Neural cell (in vitro differentiated cells): ENCODE measurements at regions not wholly inside any gene's neighbourhood (a gene's known extent, or its start where the extent isn't known, plus 50 kb on each side); places are given as distances from the start of the nearest gene placed in this dataset.

ENCODE experiments used
- H2AFZ ChIP-seq: fragments of 200-600, 300-800 bp; sonication (generic), shearing (Covaris generic); 2 replicates; pipeline ENCODE4 v1.6.0; 2014; ENCODE audit warnings: low read depth, mild to moderate bottlenecking, antibody characterized with exemption, low read length, moderate library complexity
- H3F3A ChIP-seq: fragments of 200-600 bp; shearing (Covaris generic); 2 replicates; pipeline ENCODE4 v1.6.1; 2016; ENCODE audit warnings: mild to moderate bottlenecking, moderate library complexity, mixed read lengths, antibody characterized with exemption, low read length; ENCODE audit not compliant: insufficient read depth, poor library complexity, severe bottlenecking
- H3K27ac ChIP-seq: fragments of 200-600, 300-800 bp; sonication (generic), shearing (Covaris generic); 2 replicates; pipeline ENCODE4 v1.5.1; 2014; ENCODE audit warnings: mild to moderate bottlenecking, low read length, moderate library complexity
- H3K27me3 ChIP-seq: fragments of 300-800, 200-600 bp; sonication (generic), shearing (Covaris generic); 2 replicates; pipeline ENCODE4 v1.6.0; 2014; ENCODE audit warnings: mild to moderate bottlenecking, low read depth, low read length, moderate library complexity; ENCODE audit not compliant: insufficient read depth
- H3K36me3 ChIP-seq: fragments of 300-800, 200-600 bp; sonication (generic), shearing (Covaris generic); 2 replicates; pipeline ENCODE4 v1.5.1; 2014; ENCODE audit warnings: mild to moderate bottlenecking, antibody characterized with exemption, low read length, moderate library complexity; ENCODE audit not compliant: insufficient read depth
- H3K4me2 ChIP-seq: fragments of 300-800, 200-600 bp; sonication (generic), shearing (Covaris generic); 2 replicates; pipeline ENCODE4 v1.6.0; 2014; ENCODE audit warnings: mild to moderate bottlenecking, low read length
- H3K4me3 ChIP-seq: fragments of 300-800, 200-600 bp; sonication (generic), shearing (Covaris generic); 2 replicates; pipeline ENCODE4 v1.5.1; 2014; ENCODE audit warnings: mild to moderate bottlenecking, low read length, moderate library complexity
- H3K79me2 ChIP-seq: fragments of 200-600 bp; shearing (Covaris generic); replicated peaks from 2 replicates; pipeline ENCODE4 v1.6.0; 2014; ENCODE audit warnings: mild to moderate bottlenecking, low read length, moderate library complexity; ENCODE audit not compliant: insufficient read depth
- H3K9ac ChIP-seq: fragments of 300-800, 200-600 bp; sonication (generic), shearing (Covaris generic); 2 replicates; pipeline ENCODE4 v1.6.1; 2016; ENCODE audit warnings: mild to moderate bottlenecking, low read length, mixed read lengths
- H3K9me2 ChIP-seq: fragments of 200-600 bp; shearing (Covaris generic); 2 replicates; pipeline ENCODE4 v1.6.1; 2016; ENCODE audit warnings: mild to moderate bottlenecking, low read length, mixed read lengths; ENCODE audit not compliant: insufficient read depth
- H3K9me3 ChIP-seq: fragments of 200-600, 300-800 bp; sonication (generic), shearing (Covaris generic); 2 replicates; pipeline ENCODE4 v1.6.1; 2016; ENCODE audit warnings: mild to moderate bottlenecking, mixed run types, low read length, moderate library complexity, mixed read lengths
- H4K20me1 ChIP-seq: fragments of 200-600 bp; shearing (Covaris generic); 2 replicates; pipeline ENCODE4 v1.6.1; 2016; ENCODE audit warnings: mild to moderate bottlenecking, mixed run types; ENCODE audit not compliant: insufficient read depth
- EP300 ChIP-seq: fragments of 450-650 bp; conservative IDR thresholded peaks from 2 replicates; pipeline ENCODE4 v1.6.1; 2014; ENCODE audit warnings: antibody characterized with exemption, mild to moderate bottlenecking, moderate library complexity; ENCODE audit not compliant: poor library complexity, severe bottlenecking
- EZH2 ChIP-seq: fragments of 200-600, 300-800 bp; shearing (Covaris generic), sonication (generic); IDR thresholded peaks from 2 replicates; pipeline ENCODE4 v1.6.1; 2014; ENCODE audit warnings: antibody characterized with exemption, low read length, borderline replicate concordance, mild to moderate bottlenecking; ENCODE audit not compliant: insufficient read depth, poor library complexity, severe bottlenecking
- MXI1 ChIP-seq: fragments of 450-650 bp; conservative IDR thresholded peaks from 2 replicates; pipeline ENCODE4 v1.6.1; 2014; ENCODE audit warnings: antibody characterized with exemption, mild to moderate bottlenecking; ENCODE audit not compliant: poor library complexity, severe bottlenecking
- POLR2AphosphoS5 ChIP-seq: IDR thresholded peaks from 2 replicates; pipeline ENCODE4 v1.6.1; 2012
- RAD21 ChIP-seq: fragments of 450-650 bp; conservative IDR thresholded peaks from 2 replicates; pipeline ENCODE4 v1.6.1; 2014; ENCODE audit warnings: antibody characterized with exemption, mild to moderate bottlenecking, moderate library complexity
- REST ChIP-seq: IDR thresholded peaks from 2 replicates; pipeline ENCODE4 v1.6.1; 2012; ENCODE audit warnings: borderline replicate concordance
- SMC3 ChIP-seq: fragments of 450-650 bp; conservative IDR thresholded peaks from 2 replicates; pipeline ENCODE4 v1.6.1; 2014; ENCODE audit warnings: antibody characterized with exemption, mild to moderate bottlenecking, moderate library complexity; ENCODE audit not compliant: poor library complexity
- TAF1 ChIP-seq: IDR thresholded peaks from 2 replicates; pipeline ENCODE4 v1.6.1; 2012; ENCODE audit warnings: low read depth
- TF ChIP-seq, protein P1 (sequence below): fragments of 450-650 bp; IDR thresholded peaks from 2 replicates; pipeline ENCODE4 v1.5.1; 2014; ENCODE audit warnings: antibody characterized with exemption, mild to moderate bottlenecking, moderate library complexity; ENCODE audit not compliant: poor library complexity, severe bottlenecking

DNA sequence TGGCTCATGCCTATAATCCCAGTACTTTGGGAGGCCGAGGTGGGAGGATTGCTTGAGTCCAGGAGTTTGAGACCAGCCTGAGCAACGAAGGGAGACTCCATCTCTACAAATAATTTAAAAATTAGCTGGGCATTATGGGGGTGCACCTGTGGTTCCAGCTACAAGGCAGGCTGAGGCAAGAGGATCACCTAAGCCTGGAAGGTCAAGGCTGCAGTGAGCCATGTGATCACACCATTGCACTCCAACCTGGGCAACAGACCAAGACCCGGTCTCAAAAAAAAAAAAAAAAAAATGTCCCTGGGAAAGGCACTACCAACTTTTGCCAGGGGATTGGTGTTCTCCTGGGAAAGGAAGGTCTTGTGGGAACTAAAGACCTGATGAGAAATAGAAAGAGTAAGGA, 134.2 kb upstream of the AUTS2 start:
- Histone ChIP-seq H3K27me3 (no peaks in the 10 kb centered on the region), H3F3A (no peaks in the 10 kb centered on the region), H2AFZ (no peak overlapping the region), H3K27ac (no peak overlapping the region), H3K9me3 (no peaks in the 10 kb centered on the region), H3K9ac (no peak overlapping the region), H3K4me2 (no peak overlapping the region), H3K9me2 (no peaks in the 10 kb centered on the region), H4K20me1 (no peaks in the 10 kb centered on the region), H3K4me3 (no peak overlapping the region), H3K79me2 (no peaks in the 10 kb centered on the region), H3K36me3 (no peaks in the 10 kb centered on the region)
- no peak for TF ChIP-seq MXI1

GRCh38 chr7:69465262-69465661, 133.0 kb upstream of the AUTS2 start:
- no peaks in the 10 kb centered on the region for H3K9me2 ChIP-seq
- H3K9ac ChIP-seq, result no peak overlapping the region
- no peaks in the 10 kb centered on the region for H3K36me3 ChIP-seq
- H3F3A ChIP-seq, result no peaks in the 10 kb centered on the region
- no peaks in the 10 kb centered on the region for H3K9me3 ChIP-seq
- H3K27me3 ChIP-seq, result no peaks in the 10 kb centered on the region
- no peaks in the 10 kb centered on the region for H4K20me1 ChIP-seq
- no peak overlapping the region for H2AFZ ChIP-seq
- H3K79me2 ChIP-seq, result no peaks in the 10 kb centered on the region
- no peak overlapping the region for H3K27ac ChIP-seq
- H3K4me3 ChIP-seq, result no peak overlapping the region
- no peak for TF ChIP-seq REST
- TF ChIP-seq RAD21, result no peak
- TF ChIP-seq EP300, result no peak
- TF ChIP-seq POLR2AphosphoS5, result no peak
- no peak for TF ChIP-seq MXI1
- no peak for TF ChIP-seq TAF1
- TF ChIP-seq, protein P1, sequence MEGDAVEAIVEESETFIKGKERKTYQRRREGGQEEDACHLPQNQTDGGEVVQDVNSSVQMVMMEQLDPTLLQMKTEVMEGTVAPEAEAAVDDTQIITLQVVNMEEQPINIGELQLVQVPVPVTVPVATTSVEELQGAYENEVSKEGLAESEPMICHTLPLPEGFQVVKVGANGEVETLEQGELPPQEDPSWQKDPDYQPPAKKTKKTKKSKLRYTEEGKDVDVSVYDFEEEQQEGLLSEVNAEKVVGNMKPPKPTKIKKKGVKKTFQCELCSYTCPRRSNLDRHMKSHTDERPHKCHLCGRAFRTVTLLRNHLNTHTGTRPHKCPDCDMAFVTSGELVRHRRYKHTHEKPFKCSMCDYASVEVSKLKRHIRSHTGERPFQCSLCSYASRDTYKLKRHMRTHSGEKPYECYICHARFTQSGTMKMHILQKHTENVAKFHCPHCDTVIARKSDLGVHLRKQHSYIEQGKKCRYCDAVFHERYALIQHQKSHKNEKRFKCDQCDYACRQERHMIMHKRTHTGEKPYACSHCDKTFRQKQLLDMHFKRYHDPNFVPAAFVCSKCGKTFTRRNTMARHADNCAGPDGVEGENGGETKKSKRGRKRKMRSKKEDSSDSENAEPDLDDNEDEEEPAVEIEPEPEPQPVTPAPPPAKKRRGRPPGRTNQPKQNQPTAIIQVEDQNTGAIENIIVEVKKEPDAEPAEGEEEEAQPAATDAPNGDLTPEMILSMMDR, result no peak
- no peak for TF ChIP-seq SMC3
- no peak for TF ChIP-seq EZH2
- no peak overlapping the region for H3K4me2 ChIP-seq

DNA sequence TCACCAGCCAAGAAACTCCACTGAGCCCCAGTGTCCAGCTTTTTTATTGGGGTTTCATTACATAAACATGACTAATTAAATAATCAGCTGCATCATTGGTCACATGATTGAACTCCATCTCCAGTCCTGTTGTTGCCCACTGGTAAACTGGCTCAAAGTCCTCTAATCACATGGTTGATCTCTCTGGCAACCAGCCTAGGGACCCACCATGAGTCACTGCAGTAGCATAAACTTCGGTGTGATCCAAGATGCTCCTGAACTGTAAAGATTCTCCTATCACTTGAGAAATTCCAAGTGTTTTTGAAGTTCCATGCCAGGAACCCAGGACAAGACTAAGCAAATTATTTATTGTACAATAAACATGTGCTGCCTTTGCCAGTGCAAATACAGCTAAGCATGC, 130.4 kb upstream of the AUTS2 start:
- no peaks in the 10 kb centered on the region for H4K20me1 ChIP-seq
- H2AFZ ChIP-seq, result no peak overlapping the region
- no peaks in the 10 kb centered on the region for H3K79me2 ChIP-seq
- H3K27me3 ChIP-seq, result no peaks in the 10 kb centered on the region
- H3K4me2 ChIP-seq, result no peak overlapping the region
- H3K9me2 ChIP-seq, result no peaks in the 10 kb centered on the region
- H3K27ac ChIP-seq, result no peak overlapping the region
- H3K9me3 ChIP-seq, result no peaks in the 10 kb centered on the region
- no peaks in the 10 kb centered on the region for H3K36me3 ChIP-seq
- H3K4me3 ChIP-seq, result no peak overlapping the region
- H3K9ac ChIP-seq, result no peak overlapping the region
- H3F3A ChIP-seq, result no peaks in the 10 kb centered on the region
- TF ChIP-seq EZH2 (no peak), REST (no peak), SMC3 (no peak), POLR2AphosphoS5 (no peak), RAD21 (no peak), MXI1 (no peak), TAF1 (no peak), EP300 (no peak)
- TF ChIP-seq, protein P1, result no peak
